ENCODE measurements at regions not wholly inside any gene's neighbourhood (a gene's known extent, or its start where the extent isn't known, plus 50 kb on each side); places are given as distances from the start of the nearest gene placed in this dataset.

DNA sequence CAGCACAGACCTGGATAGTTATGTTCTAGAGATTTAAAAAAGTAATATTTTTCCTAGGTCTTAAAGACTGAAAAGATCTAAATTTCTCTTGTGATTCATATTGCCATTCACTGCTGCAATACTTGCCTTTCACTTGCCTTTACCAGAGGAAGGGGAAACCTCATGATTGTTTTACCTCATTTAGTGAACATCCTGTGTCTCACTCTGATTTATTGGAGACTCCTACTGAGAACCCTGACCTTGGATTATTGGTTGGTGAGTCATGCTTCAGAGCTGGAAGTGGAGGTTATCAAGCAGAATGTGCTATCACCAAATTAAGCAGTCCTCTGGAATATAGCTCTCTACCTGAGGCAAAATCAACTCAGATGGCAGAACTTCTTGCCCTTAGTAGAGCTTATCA, 500.5 kb downstream of the TSN start:
- ChIA-PET POLR2A (ENCODE audit: partially characterized antibody) (no interaction called here), CTCF (ENCODE audit: partially characterized antibody) (interaction anchor here (0.6 kb wide), 1 partner anchor 51 kb away, joined by 3 read pairs; no protein-coding TSS in a partner anchor)
- no peak overlapping the region for H2BK20ac ChIP-seq (ENCODE audit: low read length)
- no peak overlapping the region for H3K4me3 ChIP-seq (ENCODE audit: extremely low read depth in 1 of 4, insufficient read depth in 2 of 4, low read depth in 3 of 4, low read length in 4 of 4)
- H2BK12ac ChIP-seq (ENCODE audit: low read depth, low read length), result no peak overlapping the region
- H3K36me3 ChIP-seq (ENCODE audit: control insufficient read depth in 2 of 4, insufficient read depth in 4 of 4, low read length in 3 of 4), result no peaks in the 10 kb centered on the region
- H3K4ac ChIP-seq (replicated peaks; ENCODE audit: insufficient read length, low read depth, low read length), result no peak overlapping the region
- H3K56ac ChIP-seq (replicated peaks; ENCODE audit: insufficient read length, low read depth, low read length), result no peak overlapping the region
- no peaks in the 10 kb centered on the region for H3K79me1 ChIP-seq (ENCODE audit: low read depth, low read length)
- DNase-seq (ENCODE audit: low read depth in 1 of 2, low spot score in 2 of 2) (no peak), FAIRE-seq (no peak)
- H3K27ac ChIP-seq (ENCODE audit: low read depth, low read length), result no peak overlapping the region
- H3K4me2 ChIP-seq (ENCODE audit: insufficient read depth in 1 of 2, low read depth in 2 of 2, low read length in 2 of 2), result no peak overlapping the region
- H2BK15ac ChIP-seq (ENCODE audit: low read length), result no peak overlapping the region
- no peak overlapping the region for H2AK5ac ChIP-seq (ENCODE audit: low read depth, low read length)
- no peak overlapping the region for H4K91ac ChIP-seq (replicated peaks; ENCODE audit: insufficient read length, low read length)
- H3K9ac ChIP-seq (replicated peaks in 1 of 4; ENCODE audit: extremely low read depth in 1 of 4, low read depth in 3 of 4, low read length in 3 of 4), result no peak overlapping the region
- H3K27me3 ChIP-seq (replicated peaks in 1 of 4; ENCODE audit: control insufficient read depth in 3 of 4, extremely low read depth in 1 of 4, insufficient read depth in 3 of 4, low read length in 3 of 4), result no peaks in the 10 kb centered on the region
- H2BK120ac ChIP-seq (replicated peaks; ENCODE audit: low read depth, low read length), result no peak overlapping the region
- no peaks in the 10 kb centered on the region for H3K9me3 ChIP-seq (ENCODE audit: insufficient read depth in 2 of 2, low read depth in 1 of 2, low read length in 1 of 2)
- H2AFZ ChIP-seq (ENCODE audit: low read length), result no peak overlapping the region
- H2BK5ac ChIP-seq (ENCODE audit: low read depth, low read length), result no peak overlapping the region
- TF ChIP-seq CHD2 (IDR thresholded peaks at IDR 0.05; ENCODE audit: low read length) (no peak), CHD1 (IDR thresholded peaks at IDR 0.05; ENCODE audit: low read depth, low read length) (no peak), MAFK (IDR thresholded peaks at IDR 0.05; ENCODE audit: low read depth, low read length) (no peak), SP4 (IDR thresholded peaks at IDR 0.05; ENCODE audit: low read length) (no peak), GABPA (IDR thresholded peaks at IDR 0.05; ENCODE audit: borderline replicate concordance, insufficient read depth, low read length) (no peak)
- no peaks in the 10 kb centered on the region for H3K23me2 ChIP-seq (ENCODE audit: low read depth, low read length)
- no peaks in the 10 kb centered on the region for H4K20me1 ChIP-seq (replicated peaks in 1 of 2; ENCODE audit: control insufficient read depth in 1 of 2, insufficient read depth in 2 of 2, low read length in 2 of 2)
- no peak overlapping the region for H3K18ac ChIP-seq (ENCODE audit: extremely low read depth, low read length)
- no peak overlapping the region for H3K14ac ChIP-seq (ENCODE audit: insufficient read length)
- no peak overlapping the region for H4K8ac ChIP-seq (ENCODE audit: extremely low read depth, insufficient read depth, low read length)
- H4K5ac ChIP-seq (ENCODE audit: insufficient read length, low read depth, low read length), result no peak overlapping the region
- no peak overlapping the region for H3K23ac ChIP-seq (ENCODE audit: insufficient read length)
- no peaks in the 10 kb centered on the region for H3K79me2 ChIP-seq (ENCODE audit: control insufficient read depth in 1 of 2, insufficient read depth in 2 of 2, low read length in 2 of 2)
- no peaks in the 10 kb centered on the region for H3K4me1 ChIP-seq (replicated peaks in 1 of 4; ENCODE audit: control insufficient read depth in 3 of 4, insufficient read depth in 4 of 4, low read length in 3 of 4)
